ENCODE measurements at regions not wholly inside any gene's neighbourhood (a gene's known extent, or its start where the extent isn't known, plus 50 kb on each side); places are given as distances from the start of the nearest gene placed in this dataset.

DNA sequence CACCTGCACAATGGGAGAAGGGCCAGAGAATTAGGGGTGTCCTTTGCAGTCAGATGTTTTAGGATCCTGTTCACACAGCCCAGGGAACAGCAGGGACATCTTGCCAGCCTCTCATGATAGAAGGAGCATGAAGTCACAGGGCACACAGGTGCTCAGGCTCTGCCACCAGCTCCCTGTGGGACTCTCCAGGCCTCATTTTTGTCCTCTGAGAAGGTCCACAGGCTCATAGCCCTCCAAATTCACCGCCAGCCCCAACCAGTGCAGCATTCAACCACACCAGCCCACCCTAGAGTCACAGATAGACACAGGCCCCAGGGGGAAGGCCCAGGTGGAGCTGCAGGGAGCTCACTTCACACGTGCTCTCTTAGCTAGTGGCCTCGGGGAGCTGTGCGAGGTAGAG lies 391.7 kb downstream of the TNS1 start:
- H3K9me3 ChIP-seq (replicated peaks in 1 of 2; ENCODE audit: control insufficient read depth in 1 of 2, insufficient read depth in 1 of 2, low read length in 2 of 2) = no peaks in the 10 kb centered on the region
- H3K4me2 ChIP-seq (replicated peaks; ENCODE audit: extremely low read depth, low read length, poor library complexity, severe bottlenecking) = no peak overlapping the region
- H3K36me3 Mint-ChIP-seq = no peaks in the 10 kb centered on the region
- peaks cover 5 to 8% (median 6%) of the 10 kb centered on the region in 3 donors for H3K27me3 Mint-ChIP-seq (ENCODE audit: low read depth in 3 of 3)
- H3K27ac ChIP-seq (ENCODE audit: low read depth in 1 of 2, low read length in 2 of 2) = no peak overlapping the region
- no peaks in the 10 kb centered on the region for H3K79me2 ChIP-seq (ENCODE audit: insufficient read depth, low read length)
- H3K4me1 Mint-ChIP-seq = peaks cover 3% of the 10 kb centered on the region
- no peak overlapping the region for H3K9ac ChIP-seq (ENCODE audit: insufficient read depth, low read length, poor library complexity, severe bottlenecking)
- no peak overlapping the region for H3K4me3 Mint-ChIP-seq
- H3K4me1 ChIP-seq (ENCODE audit: control insufficient read depth in 1 of 2, insufficient read depth in 2 of 2, low read length in 2 of 2) = no peaks in the 10 kb centered on the region
- no peaks in the 10 kb centered on the region for H3K27me3 ChIP-seq (ENCODE audit: control insufficient read depth in 2 of 2, insufficient read depth in 2 of 2, low read length in 2 of 2)
- peak overlapping the region in 1 of 7 donors; percentile 35 for H3K27ac Mint-ChIP-seq
- TF ChIP-seq, protein P1, sequence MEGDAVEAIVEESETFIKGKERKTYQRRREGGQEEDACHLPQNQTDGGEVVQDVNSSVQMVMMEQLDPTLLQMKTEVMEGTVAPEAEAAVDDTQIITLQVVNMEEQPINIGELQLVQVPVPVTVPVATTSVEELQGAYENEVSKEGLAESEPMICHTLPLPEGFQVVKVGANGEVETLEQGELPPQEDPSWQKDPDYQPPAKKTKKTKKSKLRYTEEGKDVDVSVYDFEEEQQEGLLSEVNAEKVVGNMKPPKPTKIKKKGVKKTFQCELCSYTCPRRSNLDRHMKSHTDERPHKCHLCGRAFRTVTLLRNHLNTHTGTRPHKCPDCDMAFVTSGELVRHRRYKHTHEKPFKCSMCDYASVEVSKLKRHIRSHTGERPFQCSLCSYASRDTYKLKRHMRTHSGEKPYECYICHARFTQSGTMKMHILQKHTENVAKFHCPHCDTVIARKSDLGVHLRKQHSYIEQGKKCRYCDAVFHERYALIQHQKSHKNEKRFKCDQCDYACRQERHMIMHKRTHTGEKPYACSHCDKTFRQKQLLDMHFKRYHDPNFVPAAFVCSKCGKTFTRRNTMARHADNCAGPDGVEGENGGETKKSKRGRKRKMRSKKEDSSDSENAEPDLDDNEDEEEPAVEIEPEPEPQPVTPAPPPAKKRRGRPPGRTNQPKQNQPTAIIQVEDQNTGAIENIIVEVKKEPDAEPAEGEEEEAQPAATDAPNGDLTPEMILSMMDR (IDR thresholded peaks at IDR 0.05) = no peak
- WGBS (ENCODE audit: insufficient coverage) = 88% methylated on average over 4 of the region's 4 CpGs
- DNase-seq = no peak
- no peaks in the 10 kb centered on the region for H3K9me3 Mint-ChIP-seq
- H3K4me3 ChIP-seq (replicated peaks in 1 of 3; ENCODE audit: low read depth in 2 of 3, low read length in 3 of 3) = no peak overlapping the region
- no peaks in the 10 kb centered on the region for H3K36me3 ChIP-seq (replicated peaks in 1 of 2; ENCODE audit: control insufficient read depth in 1 of 2, insufficient read depth in 2 of 2, low read length in 2 of 2)
- H2AFZ ChIP-seq (ENCODE audit: insufficient read depth, low read depth, low read length, poor library complexity, severe bottlenecking) = no peak overlapping the region
- H4K20me1 ChIP-seq (ENCODE audit: insufficient read depth, low read length) = no peaks in the 10 kb centered on the region
- intact Hi-C loops (cut with micrococcal nuclease) = no loop called here

DNA sequence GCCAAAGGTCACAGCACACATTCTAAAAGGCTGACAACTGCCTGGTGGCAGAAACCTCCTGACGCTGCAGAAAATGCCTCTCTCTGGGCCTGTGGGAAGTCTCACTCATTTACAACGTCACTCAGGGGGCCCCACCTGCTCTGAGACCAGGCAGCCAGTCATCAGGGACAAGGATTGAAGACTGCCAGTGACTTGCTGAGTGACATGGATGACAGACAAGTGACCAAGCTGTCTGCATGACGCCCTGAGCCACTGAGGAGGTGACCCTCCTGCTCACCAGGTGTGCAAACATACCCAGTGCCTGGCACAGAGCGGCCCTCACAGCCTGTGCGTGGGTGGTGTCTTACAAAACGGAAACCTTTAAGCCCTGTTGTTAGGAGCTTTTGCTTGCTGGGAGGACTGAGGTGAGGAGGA lies 392.4 kb downstream of the TNS1 start:
- TF ChIP-seq, protein P1 (IDR thresholded peaks at IDR 0.05) = no peak
- Mint-ChIP-seq H3K4me1 (peaks cover 3% of the 10 kb centered on the region), H3K36me3 (no peaks in the 10 kb centered on the region), H3K27ac (no peak overlapping the region), H3K27me3 (ENCODE audit: low read depth in 3 of 3) (peaks cover 6 to 8% (median 6%) of the 10 kb centered on the region in 3 donors), H3K4me3 (peak overlapping the region in 1 of 2 donors; percentile 33), H3K9me3 (no peaks in the 10 kb centered on the region)
- Histone ChIP-seq H3K4me2 (replicated peaks; ENCODE audit: extremely low read depth, low read length, poor library complexity, severe bottlenecking) (no peak overlapping the region), H4K20me1 (ENCODE audit: insufficient read depth, low read length) (no peaks in the 10 kb centered on the region), H3K27ac (ENCODE audit: low read depth in 1 of 2, low read length in 2 of 2) (no peak overlapping the region), H3K9me3 (replicated peaks in 1 of 2; ENCODE audit: control insufficient read depth in 1 of 2, insufficient read depth in 1 of 2, low read length in 2 of 2) (no peaks in the 10 kb centered on the region), H3K9ac (ENCODE audit: insufficient read depth, low read length, poor library complexity, severe bottlenecking) (no peak overlapping the region), H3K27me3 (ENCODE audit: control insufficient read depth in 2 of 2, insufficient read depth in 2 of 2, low read length in 2 of 2) (no peaks in the 10 kb centered on the region), H3K36me3 (replicated peaks in 1 of 2; ENCODE audit: control insufficient read depth in 1 of 2, insufficient read depth in 2 of 2, low read length in 2 of 2) (no peaks in the 10 kb centered on the region), H3K79me2 (ENCODE audit: insufficient read depth, low read length) (no peaks in the 10 kb centered on the region), H3K4me1 (ENCODE audit: control insufficient read depth in 1 of 2, insufficient read depth in 2 of 2, low read length in 2 of 2) (no peaks in the 10 kb centered on the region), H2AFZ (ENCODE audit: insufficient read depth, low read depth, low read length, poor library complexity, severe bottlenecking) (no peak overlapping the region), H3K4me3 (replicated peaks in 1 of 3; ENCODE audit: low read depth in 2 of 3, low read length in 3 of 3) (no peak overlapping the region)
- DNase-seq = no peak
- intact Hi-C loops (cut with micrococcal nuclease) = no loop called here
- WGBS (ENCODE audit: insufficient coverage) = 54% methylated on average over 5 of the region's 6 CpGs

Data from CD14-positive monocyte (primary cell).